HG03064 (cell line): ENCODE measurements at regions not wholly inside any gene's neighbourhood (a gene's known extent, or its start where the extent isn't known, plus 50 kb on each side); places are given as distances from the start of the nearest gene placed in this dataset.

Source experiments
- ATAC-seq: cut with Tn5 transposase; IDR thresholded peaks from one replicate; pipeline ENCODE4 v1.9.1; 2021; ENCODE audit warnings: low read depth; ENCODE audit not compliant: unreplicated experiment

GRCh38 chr3:107239703-107240102, 137.5 kb upstream of the CCDC54 start:
- no peak for ATAC-seq

- ATAC-seq = peak; percentile 90
Observed at GRCh38 chr3:107240183-107241091, 136.8 kb upstream of the CCDC54 start.

- ATAC-seq = no peak
Observed at GRCh38 chr3:107241217-107241616, 136.0 kb upstream of the CCDC54 start.

DNA sequence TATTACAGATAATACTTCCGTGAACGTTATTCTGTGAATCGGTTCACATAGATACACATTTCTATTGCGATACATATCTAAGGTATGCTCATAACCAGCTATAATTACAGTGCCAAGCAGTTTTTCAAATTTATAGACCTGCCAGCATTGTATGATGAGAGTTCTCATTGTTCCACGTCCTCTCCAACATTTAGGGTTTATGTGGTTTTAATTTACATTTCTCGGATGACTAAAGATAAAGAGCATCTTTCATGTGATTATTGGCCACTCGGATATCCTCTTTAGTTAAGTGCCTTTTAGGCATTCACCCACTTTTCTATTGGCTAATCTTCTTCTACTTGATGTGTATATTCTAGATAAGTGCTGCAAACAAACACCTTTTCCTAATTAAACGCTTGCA, 134.7 kb upstream of the CCDC54 start:
- no peak for ATAC-seq

- no peak for ATAC-seq
Observed at GRCh38 chr3:107247116-107247515, 130.1 kb upstream of the CCDC54 start.

- ATAC-seq = no peak
Observed at GRCh38 chr3:107249132-107249531, 128.1 kb upstream of the CCDC54 start.

DNA sequence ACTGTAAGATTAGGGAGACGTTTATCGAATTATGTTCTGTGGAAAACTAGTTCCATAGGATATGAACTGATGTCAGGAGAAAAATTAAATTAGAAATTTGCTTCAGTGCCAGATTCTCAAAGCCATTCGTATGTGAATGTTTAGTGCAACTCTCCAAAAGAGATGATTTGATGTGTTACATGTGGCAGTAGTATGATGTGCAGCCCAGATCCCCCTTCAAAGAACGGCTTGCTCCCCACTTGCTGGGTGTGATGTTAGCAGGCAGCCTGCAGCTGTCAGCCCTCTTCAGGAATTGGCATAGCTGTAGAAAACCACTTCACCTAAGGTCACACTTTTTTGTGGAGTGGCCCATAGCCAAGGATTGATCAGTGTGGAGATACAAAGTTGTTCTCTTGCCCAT, 127.0 kb upstream of the CCDC54 start:
- no peak for ATAC-seq

- ATAC-seq = no peak
Observed at GRCh38 chr3:107251819-107252218, 125.4 kb upstream of the CCDC54 start.

GRCh38 chr3:107256963-107257362, 120.3 kb upstream of the CCDC54 start:
- no peak for ATAC-seq

- ATAC-seq = no peak
Observed at GRCh38 chr3:107258300-107258699, 118.9 kb upstream of the CCDC54 start.

DNA sequence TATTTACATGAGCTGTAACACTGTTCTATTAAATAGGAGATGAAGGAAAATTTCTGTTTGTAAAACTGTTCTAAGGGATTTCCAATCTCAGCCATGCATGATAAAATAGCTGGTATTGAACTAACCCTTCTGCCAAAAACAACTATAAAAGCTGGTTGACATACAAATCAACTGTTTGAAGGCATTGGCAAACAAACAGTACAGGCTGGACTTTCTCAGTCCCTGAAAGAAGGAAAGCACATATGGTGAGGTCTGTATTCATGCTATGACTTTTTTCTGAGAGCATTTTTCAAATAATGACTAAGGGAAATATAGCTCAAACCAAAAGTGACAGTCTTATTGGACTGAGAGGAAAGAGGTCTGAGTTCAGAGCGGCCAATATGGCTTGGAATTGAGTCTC, 117.0 kb upstream of the CCDC54 start:
- ATAC-seq = no peak

DNA sequence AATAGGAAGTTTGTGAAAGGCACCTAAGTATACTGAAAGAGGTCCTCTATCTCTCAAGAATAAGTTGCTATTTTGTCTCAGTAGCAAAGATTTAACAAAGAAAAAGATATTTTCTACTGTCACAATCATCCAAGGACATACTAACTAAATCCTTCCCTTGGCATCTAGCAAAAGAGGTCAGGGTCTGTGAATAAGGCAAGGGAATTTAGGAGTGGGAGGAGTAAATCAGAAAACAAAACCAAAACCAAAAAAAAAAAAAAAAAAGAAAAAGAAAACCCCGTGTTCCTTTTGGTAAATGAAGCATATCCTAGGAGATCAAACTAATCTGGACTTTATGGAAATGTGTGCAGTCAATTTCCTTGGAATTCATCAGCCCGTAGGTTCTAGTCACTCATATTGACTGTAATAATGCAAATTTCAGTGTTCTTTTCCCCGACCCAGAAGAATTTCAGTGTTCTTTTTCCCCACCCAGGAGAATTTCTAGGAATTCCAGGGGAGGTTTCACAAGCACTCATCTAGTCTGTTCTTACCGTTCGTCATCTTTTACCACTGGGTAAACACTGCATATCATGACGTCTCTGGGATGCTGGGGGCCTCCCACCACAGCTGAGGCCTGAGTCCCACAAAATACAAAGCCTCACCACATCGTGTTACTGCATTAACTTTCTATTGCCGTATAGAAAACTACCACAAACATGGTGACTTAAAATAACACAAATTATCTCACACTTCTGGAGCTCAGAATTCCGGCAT, 113.8 kb upstream of the CCDC54 start:
- no peak for ATAC-seq

DNA sequence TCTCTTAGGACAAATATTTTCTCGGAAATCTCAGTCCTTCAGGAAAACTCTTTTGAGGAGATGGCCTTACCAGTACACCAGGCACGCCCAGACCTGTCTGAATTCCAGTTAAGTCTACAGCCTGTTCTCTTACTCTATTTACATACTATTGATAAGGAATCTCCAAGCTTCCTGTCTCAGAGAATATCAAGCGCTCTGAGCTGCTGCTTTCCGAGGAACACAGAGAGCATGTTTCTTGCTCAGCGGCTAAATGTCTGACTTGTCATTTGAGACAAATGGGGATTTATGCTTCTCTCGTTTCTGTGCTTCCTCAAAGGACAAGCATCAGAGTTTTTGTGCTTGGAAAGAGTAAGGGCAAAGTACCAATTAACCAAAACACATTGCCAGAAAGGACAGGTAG, 112.4 kb upstream of the CCDC54 start:
- ATAC-seq = no peak

- no peak for ATAC-seq
Observed at GRCh38 chr3:107265526-107265925, 111.7 kb upstream of the CCDC54 start.

- ATAC-seq = no peak
Observed at GRCh38 chr3:107268469-107268868, 108.8 kb upstream of the CCDC54 start.

GRCh38 chr3:107269136-107269535, 108.1 kb upstream of the CCDC54 start:
- ATAC-seq = no peak

DNA sequence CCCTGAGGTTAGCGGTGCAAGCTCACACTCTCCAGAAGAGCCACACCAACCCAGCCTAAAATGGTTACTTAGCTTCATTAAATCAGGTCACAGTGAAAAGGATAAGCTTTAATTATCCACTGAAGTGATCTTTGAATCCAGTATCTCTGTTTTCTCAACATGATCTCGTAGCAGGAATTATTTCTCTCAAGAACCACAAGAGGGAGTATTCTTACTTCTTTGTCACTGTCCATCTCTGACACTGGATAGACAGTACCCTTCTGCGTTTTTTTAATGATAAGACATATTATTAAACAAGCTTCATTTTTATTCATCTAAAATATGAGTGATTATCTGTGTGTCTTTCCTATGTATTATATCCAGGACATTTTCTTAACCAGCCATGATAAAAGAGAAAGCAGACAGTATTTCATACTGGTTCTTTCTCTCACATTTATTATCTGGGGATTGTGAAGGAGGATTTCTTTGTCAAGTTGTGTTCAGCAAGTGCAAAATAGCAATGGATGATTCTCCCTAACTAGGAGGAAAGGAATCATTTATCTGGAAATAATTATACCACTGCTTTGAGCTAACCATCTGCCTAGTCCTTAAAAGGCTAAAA, 105.4 kb upstream of the CCDC54 start:
- ATAC-seq = no peak

DNA sequence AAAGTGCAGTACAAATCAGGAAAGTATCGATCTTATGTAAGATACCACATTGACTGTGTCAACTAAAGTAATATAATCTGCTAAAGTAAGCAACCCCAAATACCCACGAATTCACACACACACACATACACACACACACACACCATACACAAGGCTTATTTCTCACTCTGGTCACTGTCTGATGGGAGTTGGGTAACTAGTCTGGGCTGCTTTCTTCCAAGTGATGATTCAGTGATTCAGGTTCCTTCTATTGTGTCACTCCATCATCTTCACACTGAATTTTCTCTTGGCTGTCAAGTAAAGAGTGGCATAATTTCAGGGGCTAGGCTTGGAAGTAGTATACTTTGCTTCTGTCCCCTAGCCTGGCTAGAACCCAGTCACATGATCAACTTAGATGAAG, 104.8 kb upstream of the CCDC54 start:
- no peak for ATAC-seq

DNA sequence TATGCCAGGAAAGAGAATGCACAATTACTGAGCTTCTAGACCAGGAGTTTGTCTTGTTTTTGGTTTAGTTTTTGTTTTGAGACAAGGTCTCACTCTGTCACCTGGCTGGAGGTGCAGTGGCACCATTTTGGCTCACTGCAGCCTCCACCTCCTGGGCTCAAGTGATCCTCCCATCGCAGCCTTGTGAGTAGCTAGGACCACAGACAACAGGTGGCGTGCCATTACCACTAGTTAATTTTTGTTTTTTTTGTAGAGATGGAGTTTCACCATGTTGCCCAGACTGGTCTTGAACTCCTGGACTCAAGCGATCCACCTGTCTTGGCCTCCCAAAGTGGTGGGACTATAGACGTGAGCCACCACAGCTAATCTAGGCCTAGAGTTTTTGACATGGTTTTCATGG, 104.4 kb upstream of the CCDC54 start:
- ATAC-seq = no peak

DNA sequence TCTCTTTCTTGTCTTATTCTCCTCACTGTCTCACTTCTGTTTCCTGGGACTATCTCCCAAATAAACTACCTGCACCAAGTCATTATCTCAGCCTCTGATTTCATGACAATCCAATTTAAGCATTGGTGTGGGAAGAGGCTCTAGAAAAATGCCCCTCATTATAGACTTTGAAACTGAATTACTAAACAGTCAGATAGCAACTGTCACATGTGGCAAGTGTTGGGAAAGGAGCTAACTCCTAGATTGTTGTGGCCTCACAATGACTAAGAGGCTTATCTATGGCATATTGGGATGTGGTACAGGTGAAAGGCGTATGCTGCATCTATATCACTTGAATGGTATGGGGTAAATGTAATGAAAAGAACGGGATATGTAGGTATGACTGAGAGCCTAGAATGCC, 103.5 kb upstream of the CCDC54 start:
- no peak for ATAC-seq

DNA sequence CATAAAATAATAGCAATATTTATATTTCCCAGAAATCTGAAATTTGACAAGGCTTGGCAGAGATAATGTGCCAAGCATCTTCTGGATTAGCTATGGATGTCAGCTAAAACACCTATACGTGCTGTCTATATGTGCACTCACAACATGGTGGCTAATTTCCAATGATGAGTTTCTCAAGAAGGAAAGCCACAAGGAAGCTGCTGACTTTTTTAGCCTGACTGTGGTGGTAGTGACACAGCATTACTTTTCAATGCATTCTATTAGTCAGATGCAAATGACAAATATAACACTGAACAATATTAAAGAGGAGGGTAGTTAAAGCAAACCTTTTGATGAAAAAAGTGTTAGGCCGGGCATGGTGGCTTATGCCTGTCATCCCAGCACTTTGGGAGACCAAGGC, 101.7 kb upstream of the CCDC54 start:
- no peak for ATAC-seq
